ENCODE measurements at regions not wholly inside any gene's neighbourhood (a gene's known extent, or its start where the extent isn't known, plus 50 kb on each side); places are given as distances from the start of the nearest gene placed in this dataset.
"Not testable (repeated sequence)": the region's sequence is repeated elsewhere in the genome, so short reads cannot be mapped to it uniquely, and the experiment has no call there.

- no peak for DNase-seq
These were observed 768.9 kb upstream of the LRRTM1 start for GRCh38 chr2:81073412-81073811.

- DNase-seq: no peak
These were observed 763.6 kb upstream of the LRRTM1 start for GRCh38 chr2:81068144-81068543.

- DNase-seq: no peak
These were observed 756.5 kb upstream of the LRRTM1 start for GRCh38 chr2:81061016-81061415.

- no peak for DNase-seq
These were observed 746.1 kb upstream of the LRRTM1 start for GRCh38 chr2:81050580-81051095.

GRCh38 chr2:81043681-81044080 is 739.1 kb upstream of the LRRTM1 start:
- no peak for DNase-seq

- no peak for DNase-seq
These were observed 702.6 kb upstream of the LRRTM1 start for GRCh38 chr2:81007104-81007503.

- DNase-seq: no peak
These were observed 698.4 kb upstream of the LRRTM1 start for GRCh38 chr2:81002906-81003305.

GRCh38 chr2:80987466-80987865 is 682.9 kb upstream of the LRRTM1 start:
- no peak for DNase-seq

- DNase-seq: no peak
These were observed 665.3 kb upstream of the LRRTM1 start for GRCh38 chr2:80969900-80970299.

GRCh38 chr2:80968450-80968849 is 663.9 kb upstream of the LRRTM1 start:
- no peak for DNase-seq

- DNase-seq: no peak
These were observed 643.1 kb upstream of the LRRTM1 start for GRCh38 chr2:80947601-80948130.

GRCh38 chr2:80943487-80943886 is 638.9 kb upstream of the LRRTM1 start:
- DNase-seq: no peak

GRCh38 chr2:80942766-80943165 is 638.2 kb upstream of the LRRTM1 start:
- no peak for DNase-seq

- no peak for DNase-seq
These were observed 633.9 kb upstream of the LRRTM1 start for GRCh38 chr2:80938463-80938862.

- DNase-seq: not testable (repeated sequence)
These were observed 627.3 kb upstream of the LRRTM1 start for GRCh38 chr2:80931820-80932219.

GRCh38 chr2:80930777-80931176 is 626.2 kb upstream of the LRRTM1 start:
- DNase-seq: no peak

GRCh38 chr2:80926168-80926567 is 621.6 kb upstream of the LRRTM1 start:
- no peak for DNase-seq

GRCh38 chr2:80896576-80896975 is 592.0 kb upstream of the LRRTM1 start:
- no peak for DNase-seq

GRCh38 chr2:80894486-80894885 is 589.9 kb upstream of the LRRTM1 start:
- no peak for DNase-seq

GRCh38 chr2:80893711-80894110 is 589.2 kb upstream of the LRRTM1 start:
- no peak for DNase-seq

- no peak for DNase-seq
These were observed 584.5 kb upstream of the LRRTM1 start for GRCh38 chr2:80889009-80889408.

- DNase-seq: no peak
These were observed 583.4 kb upstream of the LRRTM1 start for GRCh38 chr2:80887841-80888378.

GRCh38 chr2:80874374-80874773 is 569.8 kb upstream of the LRRTM1 start:
- DNase-seq: no peak

- DNase-seq: no peak
These were observed 565.4 kb upstream of the LRRTM1 start for GRCh38 chr2:80869858-80870438.

Measured in KG1 (cell line).